GM21423 (cell line): ENCODE measurements at regions not wholly inside any gene's neighbourhood (a gene's known extent, or its start where the extent isn't known, plus 50 kb on each side); places are given as distances from the start of the nearest gene placed in this dataset.
"Not testable (repeated sequence)": the region's sequence is repeated elsewhere in the genome, so short reads cannot be mapped to it uniquely, and the experiment has no call there.

Experiments used
- ATAC-seq: cut with Tn5 transposase; IDR thresholded peaks from one replicate; pipeline ENCODE4 v1.9.1; 2021; ENCODE audit warnings: mild to moderate bottlenecking, moderate library complexity; ENCODE audit not compliant: unreplicated experiment

- ATAC-seq = no peak
Measured at GRCh38 chr5:161042443-161042842, 190.4 kb upstream of the ATP10B start.

GRCh38 chr5:161040818-161041217 lies 188.8 kb upstream of the ATP10B start:
- ATAC-seq = no peak

GRCh38 chr5:161036296-161036695 lies 184.3 kb upstream of the ATP10B start:
- no peak for ATAC-seq

- ATAC-seq = no peak
Measured at GRCh38 chr5:161034451-161034850, 182.4 kb upstream of the ATP10B start.

GRCh38 chr5:161030229-161030628 lies 178.2 kb upstream of the ATP10B start:
- ATAC-seq = no peak

GRCh38 chr5:161027763-161028162 lies 175.8 kb upstream of the ATP10B start:
- no peak for ATAC-seq

GRCh38 chr5:161023551-161023950 lies 171.5 kb upstream of the ATP10B start:
- no peak for ATAC-seq

GRCh38 chr5:161022151-161022550 lies 170.1 kb upstream of the ATP10B start:
- no peak for ATAC-seq

- ATAC-seq = no peak
Measured at GRCh38 chr5:161009817-161010216, 157.8 kb upstream of the ATP10B start.

GRCh38 chr5:161009194-161009593 lies 157.2 kb upstream of the ATP10B start:
- ATAC-seq = no peak

- ATAC-seq = no peak
Measured at GRCh38 chr5:161007879-161008278, 155.9 kb upstream of the ATP10B start.

- ATAC-seq = no peak
Measured at GRCh38 chr5:161002571-161003074, 150.6 kb upstream of the ATP10B start.

GRCh38 chr5:161001604-161002003 lies 149.6 kb upstream of the ATP10B start:
- peak; percentile 80 for ATAC-seq

GRCh38 chr5:161001142-161001541 lies 149.1 kb upstream of the ATP10B start:
- ATAC-seq = not testable (repeated sequence)

- no peak for ATAC-seq
Measured at GRCh38 chr5:160991205-160991604, 139.2 kb upstream of the ATP10B start.

GRCh38 chr5:160979385-160979784 lies 127.4 kb upstream of the ATP10B start:
- peak; percentile 14 for ATAC-seq

GRCh38 chr5:160978944-160979343 lies 126.9 kb upstream of the ATP10B start:
- ATAC-seq = peak; percentile 65

GRCh38 chr5:160976181-160976580 lies 124.2 kb upstream of the ATP10B start:
- ATAC-seq = no peak

GRCh38 chr5:160970605-160971191 lies 118.7 kb upstream of the ATP10B start:
- ATAC-seq = no peak

GRCh38 chr5:160969645-160970044 lies 117.6 kb upstream of the ATP10B start:
- no peak for ATAC-seq

- no peak for ATAC-seq
Measured at GRCh38 chr5:160968480-160968879, 116.5 kb upstream of the ATP10B start.

GRCh38 chr5:160966921-160967320 lies 114.9 kb upstream of the ATP10B start:
- no peak for ATAC-seq

GRCh38 chr5:160961761-160962160 lies 109.8 kb upstream of the ATP10B start:
- no peak for ATAC-seq
